A673 (cell line): ENCODE measurements at regions not wholly inside any gene's neighbourhood (a gene's known extent, or its start where the extent isn't known, plus 50 kb on each side); places are given as distances from the start of the nearest gene placed in this dataset.

Experiments
- BruUV-seq: library from RNA; stranded (reverse); fragments of 400-500 nt; replicated peaks from 2 replicates; lab custom pipeline; 2021; lab: Mats Ljungman, UMichigan
- CTCF ChIA-PET: fragments of 300-600 bp; sonication (Branson Sonifier 250); formaldehyde crosslinking; loops from one replicate; lab custom pipeline; 2022; ENCODE audit warnings: antibody characterized with exemption; lab: Charles Lee
- POLR2A ChIA-PET: fragments of 300-600 bp; sonication (Branson Sonifier 250); formaldehyde crosslinking; loops from one replicate; lab custom pipeline; 2022; ENCODE audit warnings: antibody characterized with exemption; ENCODE audit not compliant: low non-redundant PET; lab: Charles Lee
- DNase-seq: peaks from one replicate; pipeline ENCODE4 v3.0.0-alpha.2; 2015; ENCODE audit warnings: low spot score
- H3K27ac ChIP-seq: fragments of 200-600 bp; sonication (generic); 2 replicates; pipeline ENCODE4 v1.5.1; 2016; ENCODE audit warnings: mixed run types, low read depth, mild to moderate bottlenecking, mixed read lengths, antibody characterized with exemption, low read length; ENCODE audit not compliant: poor library complexity, severe bottlenecking
- H3K27me3 ChIP-seq: fragments of 200-600 bp; sonication (generic); replicated peaks from 2 replicates; pipeline ENCODE4 v1.6.1; 2017; ENCODE audit warnings: mixed run types, low read depth, mild to moderate bottlenecking, mixed read lengths, antibody characterized with exemption, low read length; ENCODE audit not compliant: insufficient read depth, poor library complexity
- H3K36me3 ChIP-seq: fragments of 200-600 bp; sonication (generic); 2 replicates; pipeline ENCODE4 v1.6.1; 2016; ENCODE audit warnings: mixed run types, mild to moderate bottlenecking, mixed read lengths, antibody characterized with exemption, low read length; ENCODE audit not compliant: insufficient read depth, poor library complexity, severe bottlenecking
- H3K4me1 ChIP-seq: fragments of 200-600 bp; sonication (generic); 2 replicates; pipeline ENCODE4 v1.6.1; 2017; ENCODE audit warnings: mixed run types, mild to moderate bottlenecking, mixed read lengths, antibody characterized with exemption, low read length; ENCODE audit not compliant: insufficient read depth, poor library complexity, severe bottlenecking
- H3K4me3 ChIP-seq: fragments of 200-600 bp; sonication (generic); 2 replicates; pipeline ENCODE4 v1.5.1; 2016; ENCODE audit warnings: low read depth, mixed run types, mild to moderate bottlenecking, mixed read lengths, low read length; ENCODE audit not compliant: poor library complexity, severe bottlenecking
- H3K9me3 ChIP-seq: fragments of 200-600 bp; sonication (generic); 2 replicates; pipeline ENCODE4 v1.6.1; 2016; ENCODE audit warnings: mixed run types, low read depth, mild to moderate bottlenecking, mixed read lengths, antibody characterized with exemption, low read length; ENCODE audit not compliant: poor library complexity, severe bottlenecking
- CTCF ChIP-seq: fragments of 300-800, 200-600 bp; sonication (generic); conservative IDR thresholded peaks from 2 replicates; pipeline ENCODE4 v1.5.1; 2017; ENCODE audit warnings: low read depth, mild to moderate bottlenecking, antibody characterized with exemption, low read length, moderate library complexity, mixed read lengths
- EZH2 ChIP-seq: fragments of 200-600 bp; sonication (generic); IDR thresholded peaks from 2 replicates; pipeline ENCODE4 v1.6.1; 2017; ENCODE audit warnings: borderline replicate concordance, low read depth, mild to moderate bottlenecking, mixed read lengths, antibody characterized with exemption, low read length; ENCODE audit not compliant: poor library complexity, severe bottlenecking
- intact Hi-C: fragments of 100-400 bp; cut with micrococcal nuclease; formaldehyde crosslinking; loops from one replicate; pipeline ENCODE4 v1.10.0; 2022; ENCODE audit not compliant: unreplicated experiment

GRCh38 chr12:67211494-67211893 is 57.7 kb upstream of the CAND1 start:
- Histone ChIP-seq H3K9me3 (no peaks in the 10 kb centered on the region), H3K27me3 (peaks cover 58% of the 10 kb centered on the region), H3K36me3 (no peaks in the 10 kb centered on the region), H3K4me1 (no peaks in the 10 kb centered on the region), H3K27ac (no peak overlapping the region), H3K4me3 (no peak overlapping the region)
- POLR2A ChIA-PET = no interaction called here
- intact Hi-C loops = no loop called here
- DNase-seq = no peak
- TF ChIP-seq EZH2 = no peak
- CTCF ChIA-PET = no interaction called here
- BruUV-seq = no TSS peak

- BruUV-seq = no TSS peak
Observed at GRCh38 chr12:67217647-67218046, 51.5 kb upstream of the CAND1 start.

More at GRCh38 chr12:67217647-67218046, 51.5 kb upstream of the CAND1 start:
- no peak overlapping the region for H3K27ac ChIP-seq
- H3K4me3 ChIP-seq = no peak overlapping the region
- peaks cover 45% of the 10 kb centered on the region for H3K27me3 ChIP-seq
- TF ChIP-seq EZH2 = no peak
- no peak for TF ChIP-seq CTCF
- H3K4me1 ChIP-seq = no peaks in the 10 kb centered on the region
- ChIA-PET CTCF (no interaction called here), POLR2A (no interaction called here)
- H3K9me3 ChIP-seq = no peaks in the 10 kb centered on the region
- intact Hi-C loops = no loop called here
- no peak for DNase-seq
- H3K36me3 ChIP-seq = no peaks in the 10 kb centered on the region
